ENCODE measurements at regions not wholly inside any gene's neighbourhood (a gene's known extent, or its start where the extent isn't known, plus 50 kb on each side); places are given as distances from the start of the nearest gene placed in this dataset.

DNA sequence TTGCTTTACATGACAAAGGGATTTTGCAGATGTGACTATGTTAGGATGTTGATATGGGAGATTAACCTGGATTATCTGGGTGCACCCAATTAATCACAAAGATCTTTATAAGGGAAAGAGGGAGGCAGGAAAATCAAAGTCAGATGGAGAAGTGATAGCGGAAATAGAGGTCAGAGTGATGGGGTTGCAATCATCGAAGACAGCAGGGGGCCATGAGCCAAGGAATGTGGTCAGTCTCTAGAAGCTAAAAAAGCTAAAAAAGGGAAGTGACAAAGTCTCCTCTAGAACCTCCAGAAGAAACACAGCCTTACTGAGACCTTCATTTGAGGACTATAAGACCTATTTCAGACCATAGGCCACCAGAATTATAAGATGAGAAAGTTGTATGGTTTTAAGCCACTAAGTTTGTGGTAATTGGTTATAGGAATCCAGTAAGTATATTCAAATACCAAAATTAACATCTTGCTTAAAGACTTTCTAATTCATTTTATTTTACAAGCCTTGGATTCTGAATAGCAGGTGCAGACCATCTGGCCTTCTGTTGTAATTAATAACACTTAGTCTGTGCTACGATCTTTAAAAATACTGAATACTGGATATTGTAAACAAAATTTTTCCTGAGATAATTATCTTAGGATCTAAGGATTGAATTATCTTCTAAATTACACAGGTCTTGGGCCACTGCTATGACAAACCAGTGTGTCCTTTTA lies 493.4 kb upstream of the PCDH20 start:
- TF ChIP-seq SRF (IDR thresholded peaks at IDR 0.05; ENCODE audit: low read depth) (no peak), POLR2A (IDR thresholded peaks at IDR 0.05; ENCODE audit: borderline replicate concordance, extremely low read depth, insufficient read depth, insufficient read length) (no peak), ZFX (IDR thresholded peaks at IDR 0.05) (no peak), CBX3 (IDR thresholded peaks at IDR 0.05; ENCODE audit: low read depth) (no peak), EZH2 (IDR thresholded peaks at IDR 0.05) (no peak), POLR2AphosphoS5 (IDR thresholded peaks at IDR 0.05; ENCODE audit: low read depth, low read length) (no peak), RAD21 (IDR thresholded peaks at IDR 0.05; ENCODE audit: low read depth) (no peak), EZH2phosphoT487 (IDR thresholded peaks at IDR 0.05; ENCODE audit: borderline replicate concordance) (no peak)
- TF ChIP-seq, protein P1, sequence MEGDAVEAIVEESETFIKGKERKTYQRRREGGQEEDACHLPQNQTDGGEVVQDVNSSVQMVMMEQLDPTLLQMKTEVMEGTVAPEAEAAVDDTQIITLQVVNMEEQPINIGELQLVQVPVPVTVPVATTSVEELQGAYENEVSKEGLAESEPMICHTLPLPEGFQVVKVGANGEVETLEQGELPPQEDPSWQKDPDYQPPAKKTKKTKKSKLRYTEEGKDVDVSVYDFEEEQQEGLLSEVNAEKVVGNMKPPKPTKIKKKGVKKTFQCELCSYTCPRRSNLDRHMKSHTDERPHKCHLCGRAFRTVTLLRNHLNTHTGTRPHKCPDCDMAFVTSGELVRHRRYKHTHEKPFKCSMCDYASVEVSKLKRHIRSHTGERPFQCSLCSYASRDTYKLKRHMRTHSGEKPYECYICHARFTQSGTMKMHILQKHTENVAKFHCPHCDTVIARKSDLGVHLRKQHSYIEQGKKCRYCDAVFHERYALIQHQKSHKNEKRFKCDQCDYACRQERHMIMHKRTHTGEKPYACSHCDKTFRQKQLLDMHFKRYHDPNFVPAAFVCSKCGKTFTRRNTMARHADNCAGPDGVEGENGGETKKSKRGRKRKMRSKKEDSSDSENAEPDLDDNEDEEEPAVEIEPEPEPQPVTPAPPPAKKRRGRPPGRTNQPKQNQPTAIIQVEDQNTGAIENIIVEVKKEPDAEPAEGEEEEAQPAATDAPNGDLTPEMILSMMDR (IDR thresholded peaks at IDR 0.05 in 2 of 3, conservative IDR thresholded peaks at IDR 0.05 in 1 of 3; ENCODE audit: borderline replicate concordance in 1 of 3, insufficient read depth in 1 of 3, low read depth in 2 of 3, low read length in 2 of 3): no peak
- TF ChIP-seq, protein P2, sequence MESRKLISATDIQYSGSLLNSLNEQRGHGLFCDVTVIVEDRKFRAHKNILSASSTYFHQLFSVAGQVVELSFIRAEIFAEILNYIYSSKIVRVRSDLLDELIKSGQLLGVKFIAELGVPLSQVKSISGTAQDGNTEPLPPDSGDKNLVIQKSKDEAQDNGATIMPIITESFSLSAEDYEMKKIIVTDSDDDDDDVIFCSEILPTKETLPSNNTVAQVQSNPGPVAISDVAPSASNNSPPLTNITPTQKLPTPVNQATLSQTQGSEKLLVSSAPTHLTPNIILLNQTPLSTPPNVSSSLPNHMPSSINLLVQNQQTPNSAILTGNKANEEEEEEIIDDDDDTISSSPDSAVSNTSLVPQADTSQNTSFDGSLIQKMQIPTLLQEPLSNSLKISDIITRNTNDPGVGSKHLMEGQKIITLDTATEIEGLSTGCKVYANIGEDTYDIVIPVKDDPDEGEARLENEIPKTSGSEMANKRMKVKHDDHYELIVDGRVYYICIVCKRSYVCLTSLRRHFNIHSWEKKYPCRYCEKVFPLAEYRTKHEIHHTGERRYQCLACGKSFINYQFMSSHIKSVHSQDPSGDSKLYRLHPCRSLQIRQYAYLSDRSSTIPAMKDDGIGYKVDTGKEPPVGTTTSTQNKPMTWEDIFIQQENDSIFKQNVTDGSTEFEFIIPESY (IDR thresholded peaks at IDR 0.05; ENCODE audit: extremely low read depth, insufficient replicate concordance, low read length): no peak
- Histone ChIP-seq H3K79me2 (ENCODE audit: insufficient read depth, low read length) (no peaks in the 10 kb centered on the region), H3K27me3 (ENCODE audit: insufficient read depth, low read length) (no peaks in the 10 kb centered on the region), H2AFZ (ENCODE audit: low read depth, low read length, poor library complexity, severe bottlenecking) (no peak overlapping the region), H3K4me2 (ENCODE audit: low read length) (no peak overlapping the region), H3K9me2 (ENCODE audit: insufficient read depth) (no peaks in the 10 kb centered on the region), H3K9me3 (ENCODE audit: control insufficient read depth in 1 of 2, insufficient read depth in 1 of 2, low read depth in 1 of 2, low read length in 2 of 2) (no peaks in the 10 kb centered on the region), H3K36me3 (ENCODE audit: control insufficient read depth in 1 of 2, insufficient read depth in 2 of 2, low read length in 2 of 2) (no peaks in the 10 kb centered on the region), H4K20me1 (ENCODE audit: insufficient read depth) (no peaks in the 10 kb centered on the region), H3K27ac (ENCODE audit: low read depth, low read length) (no peak overlapping the region), H3K9ac (ENCODE audit: low read length) (no peak overlapping the region), H3K4me3 (replicated peaks in 1 of 2; ENCODE audit: low read depth in 1 of 2, low read length in 2 of 2) (no peak overlapping the region), H3K4me1 (ENCODE audit: control insufficient read depth in 1 of 2, insufficient read depth in 2 of 2, low read length in 2 of 2) (no peaks in the 10 kb centered on the region)
- POLR2A ChIA-PET: no interaction called here
- RAD21 ChIA-PET (ENCODE audit: low non-redundant PET in 1 of 2, low total read pairs in 2 of 2, uncharacterized antibody in 2 of 2, unreplicated experiment in 2 of 2): no interaction called here
- no peak for DNase-seq (ENCODE audit: low read depth, low spot score)
- intact Hi-C loops (cut with micrococcal nuclease): no loop called here
- CTCF ChIA-PET: no interaction called here
- ATAC-seq: no peak
- no TSS peak for BruUV-seq (replicated peaks)

Measured in HCT116 (cell line).